Gastroesophageal sphincter (tissue), 4 donors: ENCODE measurements at regions not wholly inside any gene's neighbourhood (a gene's known extent, or its start where the extent isn't known, plus 50 kb on each side); places are given as distances from the start of the nearest gene placed in this dataset.

ENCODE experiments used
- ATAC-seq: fragments of 150-250 bp; one replicate; pipeline ENCODE4 v1.9.1; 2016; ENCODE audit warnings: mild to moderate bottlenecking, moderate library complexity
- H3K27ac ChIP-seq, 4 donors: fragments of 200-600 bp; sonication (generic) in 3 of 4; 1 replicate in 3 of 4; 2 replicates in 1 of 4; pipeline ENCODE4 v1.5.1; 2016 to 2019
- H3K27me3 ChIP-seq: fragments of 200-600 bp; sonication (generic); one replicate; pipeline ENCODE4 v1.5.1; 2019
- H3K36me3 ChIP-seq, 2 donors: fragments of 200-600 bp; sonication (generic); one replicate each; pipeline ENCODE4 v1.5.1; 2019; ENCODE audit warnings: control low read depth in 1 of 2
- H3K4me1 ChIP-seq, 3 donors: fragments of 200-600 bp; sonication (generic); 1 replicate in 2 of 3; 2 replicates in 1 of 3; pipeline ENCODE4 v1.5.1; 2016 to 2019; ENCODE audit warnings: control low read depth in 2 of 3
- H3K4me3 ChIP-seq, 2 donors: fragments of 200-600 bp; sonication (generic); one replicate each; pipeline ENCODE4 v1.5.1; 2019; ENCODE audit warnings: mild to moderate bottlenecking in 1 of 2, moderate library complexity in 1 of 2
- H3K9me3 ChIP-seq, 3 donors: fragments of 200-600 bp; sonication (generic); one replicate each; pipeline ENCODE4 v1.5.1; 2017 to 2019; ENCODE audit warnings: control low read depth in 2 of 3
- EP300 ChIP-seq: sonication (generic); formaldehyde crosslinking; IDR thresholded peaks from one replicate; pipeline ENCODE4 v1.6.1; 2017; ENCODE audit warnings: antibody characterized with exemption, mild to moderate bottlenecking
- POLR2A ChIP-seq, 2 donors: fragments of 450-650 bp; IDR thresholded peaks; one replicate each; pipeline ENCODE4 v1.6.1; 2017; ENCODE audit warnings: antibody characterized with exemption in 2 of 2, mild to moderate bottlenecking in 2 of 2, moderate library complexity in 1 of 2
- POLR2AphosphoS5 ChIP-seq: sonication (generic); formaldehyde crosslinking; IDR thresholded peaks from one replicate; pipeline ENCODE4 v1.6.1; 2017; ENCODE audit warnings: antibody characterized with exemption
- WGBS, 2 donors: methylation state at CpG; one replicate each; pipeline ENCODE4 v1.1.5; 2018; ENCODE audit warnings: low coverage in 1 of 2; 5-methylcytosine and 5-hydroxymethylcytosine counted together
- TF ChIP-seq, protein P1 (sequence below), 4 experiments: fragments of 200-600 bp in 2 of 4; fragments of 450-650 bp in 2 of 4; sonication (generic) in 1 of 4; IDR thresholded peaks; one replicate each; pipeline ENCODE4 v1.5.1; 2017 to 2019; ENCODE audit warnings: antibody characterized with exemption in 4 of 4, mild to moderate bottlenecking in 2 of 4, moderate library complexity in 2 of 4

GRCh38 chr2:144042751-144043150 is 477.2 kb downstream of the ZEB2 start:
- no peak overlapping the region for H3K27ac ChIP-seq
- no peak for TF ChIP-seq POLR2AphosphoS5
- no peak for TF ChIP-seq POLR2A (IDR thresholded peaks at IDR 0.05)
- TF ChIP-seq EP300 = no peak
- TF ChIP-seq, protein P1, sequence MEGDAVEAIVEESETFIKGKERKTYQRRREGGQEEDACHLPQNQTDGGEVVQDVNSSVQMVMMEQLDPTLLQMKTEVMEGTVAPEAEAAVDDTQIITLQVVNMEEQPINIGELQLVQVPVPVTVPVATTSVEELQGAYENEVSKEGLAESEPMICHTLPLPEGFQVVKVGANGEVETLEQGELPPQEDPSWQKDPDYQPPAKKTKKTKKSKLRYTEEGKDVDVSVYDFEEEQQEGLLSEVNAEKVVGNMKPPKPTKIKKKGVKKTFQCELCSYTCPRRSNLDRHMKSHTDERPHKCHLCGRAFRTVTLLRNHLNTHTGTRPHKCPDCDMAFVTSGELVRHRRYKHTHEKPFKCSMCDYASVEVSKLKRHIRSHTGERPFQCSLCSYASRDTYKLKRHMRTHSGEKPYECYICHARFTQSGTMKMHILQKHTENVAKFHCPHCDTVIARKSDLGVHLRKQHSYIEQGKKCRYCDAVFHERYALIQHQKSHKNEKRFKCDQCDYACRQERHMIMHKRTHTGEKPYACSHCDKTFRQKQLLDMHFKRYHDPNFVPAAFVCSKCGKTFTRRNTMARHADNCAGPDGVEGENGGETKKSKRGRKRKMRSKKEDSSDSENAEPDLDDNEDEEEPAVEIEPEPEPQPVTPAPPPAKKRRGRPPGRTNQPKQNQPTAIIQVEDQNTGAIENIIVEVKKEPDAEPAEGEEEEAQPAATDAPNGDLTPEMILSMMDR (IDR thresholded peaks at IDR 0.05) = no peak
- no peaks in the 10 kb centered on the region for H3K9me3 ChIP-seq
- 85 to 100% methylated on average over 2 of the region's 2 CpGs for WGBS, 2 donors
- H3K4me1 ChIP-seq = no peaks in the 10 kb centered on the region
- no peaks in the 10 kb centered on the region for H3K36me3 ChIP-seq
- H3K27me3 ChIP-seq = no peaks in the 10 kb centered on the region
- no peak for ATAC-seq
- no peak overlapping the region for H3K4me3 ChIP-seq

DNA sequence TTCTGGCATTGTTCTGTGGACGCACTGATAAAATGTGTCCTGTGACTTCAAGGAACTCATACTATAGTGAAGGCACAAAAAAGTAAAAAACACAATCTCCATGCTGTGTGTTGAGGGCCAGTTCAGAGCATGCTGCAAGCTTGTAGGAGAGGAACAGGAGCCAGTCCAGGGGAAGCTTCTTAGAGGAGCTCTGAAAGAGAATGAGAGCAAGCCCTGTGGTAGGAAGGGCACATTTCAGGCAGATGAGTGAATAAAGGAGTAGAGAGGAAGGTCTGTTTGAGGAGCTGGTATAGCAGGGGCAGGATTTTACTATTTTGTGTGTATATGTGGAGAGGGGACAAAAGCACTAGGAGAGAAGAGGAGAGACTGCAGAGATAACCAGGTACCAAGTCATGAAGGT is 478.3 kb downstream of the ZEB2 start:
- TF ChIP-seq, protein P1 (IDR thresholded peaks at IDR 0.05) = no peak
- no peak for TF ChIP-seq POLR2AphosphoS5
- TF ChIP-seq POLR2A (IDR thresholded peaks at IDR 0.05) = no peak
- no peak for TF ChIP-seq EP300
- no peak for ATAC-seq

GRCh38 chr2:144040834-144041233 is 479.1 kb downstream of the ZEB2 start:
- no peaks in the 10 kb centered on the region for H3K27me3 ChIP-seq
- 90 to 97% methylated on average over 2 of the region's 2 CpGs for WGBS, 2 donors
- TF ChIP-seq, protein P1 (IDR thresholded peaks at IDR 0.05) = no peak
- no peak for TF ChIP-seq POLR2AphosphoS5
- no peak for TF ChIP-seq EP300
- no peak for TF ChIP-seq POLR2A (IDR thresholded peaks at IDR 0.05)
- H3K9me3 ChIP-seq = no peaks in the 10 kb centered on the region
- H3K36me3 ChIP-seq = no peaks in the 10 kb centered on the region
- no peak for ATAC-seq
- H3K4me3 ChIP-seq = no peak overlapping the region
- no peak overlapping the region for H3K27ac ChIP-seq
- H3K4me1 ChIP-seq = no peaks in the 10 kb centered on the region

More for the DNA sequence above, 478.3 kb downstream of the ZEB2 start:
- Histone ChIP-seq H3K4me3 (no peak overlapping the region), H3K4me1 (no peaks in the 10 kb centered on the region), H3K27me3 (no peaks in the 10 kb centered on the region), H3K27ac (no peak overlapping the region), H3K36me3 (no peaks in the 10 kb centered on the region), H3K9me3 (no peaks in the 10 kb centered on the region)
- 100% methylated on average over 1 of the region's 1 CpG for WGBS, 2 donors

GRCh38 chr2:144032566-144032965 is 487.4 kb downstream of the ZEB2 start:
- H3K4me3 ChIP-seq = no peak overlapping the region
- H3K9me3 ChIP-seq = no peaks in the 10 kb centered on the region
- no peaks in the 10 kb centered on the region for H3K36me3 ChIP-seq
- no peaks in the 10 kb centered on the region for H3K27me3 ChIP-seq
- no peak overlapping the region for H3K27ac ChIP-seq
- no peak for TF ChIP-seq EP300
- no peak for TF ChIP-seq POLR2A (IDR thresholded peaks at IDR 0.05)
- TF ChIP-seq, protein P1 (IDR thresholded peaks at IDR 0.05) = no peak
- TF ChIP-seq POLR2AphosphoS5 = no peak
- no peak for ATAC-seq
- H3K4me1 ChIP-seq = no peaks in the 10 kb centered on the region

GRCh38 chr2:144030791-144031190 is 489.1 kb downstream of the ZEB2 start:
- Histone ChIP-seq H3K4me3 (no peak overlapping the region), H3K27me3 (no peaks in the 10 kb centered on the region), H3K9me3 (no peaks in the 10 kb centered on the region), H3K36me3 (no peaks in the 10 kb centered on the region), H3K4me1 (no peaks in the 10 kb centered on the region), H3K27ac (no peak overlapping the region)
- WGBS, 2 donors = 78 to 87% methylated on average over 5 of the region's 5 CpGs
- ATAC-seq = no peak
- TF ChIP-seq, protein P1 (IDR thresholded peaks at IDR 0.05) = no peak
- TF ChIP-seq EP300 (no peak), POLR2AphosphoS5 (no peak), POLR2A (IDR thresholded peaks at IDR 0.05) (no peak)
